ENCODE measurements at regions not wholly inside any gene's neighbourhood (a gene's known extent, or its start where the extent isn't known, plus 50 kb on each side); places are given as distances from the start of the nearest gene placed in this dataset.
"Not testable (repeated sequence)": the region's sequence is repeated elsewhere in the genome, so short reads cannot be mapped to it uniquely, and the experiment has no call there.

- no peak for TF ChIP-seq CTCF (IDR thresholded peaks at IDR 0.05)
- DNase-seq (ENCODE audit: low spot score) (no peak), ATAC-seq (ENCODE audit: low FRiP score) (no peak)
These were observed 79.0 kb upstream of the TMEM170B start for GRCh38 chr6:11458509-11458908.

DNA sequence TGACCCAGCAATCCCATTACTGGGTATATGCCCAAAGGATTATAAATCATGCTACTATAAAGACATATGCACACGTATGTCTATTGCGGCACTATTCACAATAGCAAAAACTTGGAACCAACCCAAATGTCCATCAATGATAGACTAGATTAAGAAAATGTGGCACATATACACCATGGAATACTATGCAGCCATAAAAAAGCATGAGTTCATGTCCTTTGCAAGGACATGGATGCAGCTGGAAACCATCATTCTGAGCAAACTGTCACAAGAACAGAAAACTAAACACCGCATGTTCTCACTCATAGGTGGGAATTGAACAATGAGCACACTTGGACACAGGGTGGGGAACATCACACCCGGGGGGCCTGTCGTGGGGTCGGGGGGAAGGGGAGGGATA is 80.1 kb upstream of the TMEM170B start:
- not testable (repeated sequence) for ATAC-seq (ENCODE audit: low FRiP score); DNase-seq (ENCODE audit: low spot score)

DNA sequence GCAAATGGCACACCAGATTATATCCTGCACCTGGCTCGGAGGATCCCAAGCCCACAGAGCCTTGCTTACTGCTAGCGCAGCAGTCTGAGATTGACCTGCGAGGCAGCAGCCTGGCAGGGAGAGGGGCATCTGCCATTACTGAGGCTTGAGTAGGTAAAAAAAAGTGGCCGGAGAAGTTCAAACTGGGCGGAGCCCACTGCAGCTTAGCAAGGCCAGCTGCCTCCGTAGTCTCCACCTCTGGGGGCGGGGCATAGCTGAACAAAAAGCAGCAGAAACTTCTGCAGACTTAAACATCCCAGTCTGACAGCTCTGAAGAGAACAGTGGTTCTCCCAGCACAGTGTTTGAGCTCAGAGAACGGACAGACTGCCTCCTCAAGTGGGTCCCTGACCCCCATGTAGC is 85.4 kb upstream of the TMEM170B start:
- not testable (repeated sequence) for ATAC-seq (ENCODE audit: low FRiP score); DNase-seq (ENCODE audit: low spot score)

- ATAC-seq (ENCODE audit: low FRiP score) (no peak), DNase-seq (ENCODE audit: low spot score) (no peak)
- TF ChIP-seq CTCF (IDR thresholded peaks at IDR 0.05), result no peak
These were observed 87.5 kb upstream of the TMEM170B start for GRCh38 chr6:11450037-11450436.

GRCh38 chr6:11449408-11449807 is 88.1 kb upstream of the TMEM170B start:
- TF ChIP-seq CTCF (IDR thresholded peaks at IDR 0.05), result no peak
- ATAC-seq (ENCODE audit: low FRiP score), result no peak

DNA sequence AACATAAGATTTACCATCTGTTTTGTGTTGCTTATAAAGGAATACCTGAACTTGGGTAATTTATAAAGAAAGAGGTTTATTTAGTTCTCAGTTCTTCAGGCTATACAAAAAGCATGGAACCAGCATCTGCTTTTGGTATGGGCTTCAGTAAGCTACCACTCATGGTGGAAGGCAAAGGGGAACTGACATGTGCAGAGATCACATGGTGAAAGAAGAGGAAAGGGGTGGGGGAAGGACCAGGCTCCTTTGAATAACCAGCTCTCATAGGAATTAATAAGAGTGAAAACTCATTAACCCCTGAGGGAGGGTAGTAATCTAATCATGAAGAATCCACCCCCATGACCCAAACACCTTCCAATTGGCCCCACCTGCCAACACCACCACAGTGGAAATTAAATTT is 89.5 kb upstream of the TMEM170B start:
- no peak for TF ChIP-seq CTCF (IDR thresholded peaks at IDR 0.05)
- ATAC-seq (ENCODE audit: low FRiP score) (no peak), DNase-seq (ENCODE audit: low spot score) (no peak)

More at GRCh38 chr6:11449408-11449807, 88.1 kb upstream of the TMEM170B start:
- DNase-seq (ENCODE audit: low spot score), result no peak

DNA sequence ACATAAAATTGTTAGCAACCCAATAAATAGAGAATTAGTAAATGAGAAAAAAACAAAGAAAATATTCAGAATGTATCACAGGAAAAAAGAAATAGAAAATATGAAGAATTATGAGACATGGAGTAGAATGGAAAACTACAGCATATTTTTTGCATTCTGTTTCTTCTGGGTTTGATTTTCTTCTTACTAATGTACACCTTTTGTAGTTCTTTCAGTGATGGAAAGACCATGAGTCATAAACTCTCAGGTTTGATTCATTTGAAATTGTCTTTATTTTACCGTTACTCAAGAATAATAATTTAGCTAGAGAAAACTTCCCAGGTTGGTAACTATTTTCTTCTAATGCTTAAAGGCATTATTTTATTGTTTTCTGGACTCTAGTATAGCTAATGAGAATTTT is 90.3 kb upstream of the TMEM170B start:
- no peak for ATAC-seq (ENCODE audit: low FRiP score)
- TF ChIP-seq CTCF (IDR thresholded peaks at IDR 0.05), result no peak

DNA sequence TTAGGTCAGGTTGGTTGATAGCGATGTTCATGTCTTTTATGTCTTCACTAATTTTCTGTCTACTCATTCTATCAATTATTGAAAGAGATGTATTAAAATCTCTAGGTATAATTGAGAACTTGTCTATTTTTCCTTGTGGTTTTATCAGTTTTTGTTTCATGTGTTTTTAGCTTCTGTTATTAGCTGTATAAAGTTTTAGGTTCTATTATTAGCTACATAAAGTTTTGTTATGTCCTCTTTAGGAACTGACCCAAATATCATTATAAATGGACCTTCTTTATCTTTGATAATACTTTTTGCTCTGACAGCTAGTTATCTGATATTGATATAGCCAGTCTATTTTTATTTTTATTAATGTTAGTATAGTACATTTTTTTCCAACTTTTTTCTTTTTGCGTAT is 92.4 kb upstream of the TMEM170B start:
- no peak for TF ChIP-seq CTCF (IDR thresholded peaks at IDR 0.05)
- ATAC-seq (ENCODE audit: low FRiP score) (no peak), DNase-seq (ENCODE audit: low spot score) (no peak)

More for the DNA sequence above, 90.3 kb upstream of the TMEM170B start:
- no peak for DNase-seq (ENCODE audit: low spot score)

- not testable (repeated sequence) for ATAC-seq (ENCODE audit: low FRiP score); DNase-seq (ENCODE audit: low spot score)
These were observed 94.4 kb upstream of the TMEM170B start for GRCh38 chr6:11443125-11443524.

Measured in omental fat pad (tissue), 3 donors.